ENCODE measurements at regions not wholly inside any gene's neighbourhood (a gene's known extent, or its start where the extent isn't known, plus 50 kb on each side); places are given as distances from the start of the nearest gene placed in this dataset.
"Not testable (repeated sequence)": the region's sequence is repeated elsewhere in the genome, so short reads cannot be mapped to it uniquely, and the experiment has no call there.

DNA sequence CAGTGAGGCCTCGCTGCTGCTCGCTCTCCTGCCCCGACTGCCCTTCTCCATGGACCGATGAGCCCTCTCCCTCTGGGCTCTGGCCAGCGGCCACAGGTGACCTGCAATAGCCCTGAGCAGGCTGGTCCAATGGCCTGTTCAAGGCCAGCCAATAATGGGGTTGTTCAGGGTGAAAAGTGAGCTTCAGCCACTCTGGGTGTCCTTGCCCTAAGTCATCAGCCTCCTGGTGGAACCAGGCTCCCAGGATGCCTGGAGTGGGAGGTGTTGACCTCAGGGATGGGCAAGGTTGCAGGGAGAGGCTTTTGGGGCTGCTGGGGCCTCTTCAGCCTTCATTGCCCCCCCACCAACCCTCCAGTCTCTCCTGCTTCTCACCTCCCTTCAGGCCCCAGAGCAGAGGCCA is 79.7 kb downstream of the RFLNA start:
- H3K4me3 ChIP-seq = no peak overlapping the region
- H3K9me3 ChIP-seq = no peaks in the 10 kb centered on the region
- H3K27ac ChIP-seq = no peak overlapping the region
- TF ChIP-seq, protein P1, sequence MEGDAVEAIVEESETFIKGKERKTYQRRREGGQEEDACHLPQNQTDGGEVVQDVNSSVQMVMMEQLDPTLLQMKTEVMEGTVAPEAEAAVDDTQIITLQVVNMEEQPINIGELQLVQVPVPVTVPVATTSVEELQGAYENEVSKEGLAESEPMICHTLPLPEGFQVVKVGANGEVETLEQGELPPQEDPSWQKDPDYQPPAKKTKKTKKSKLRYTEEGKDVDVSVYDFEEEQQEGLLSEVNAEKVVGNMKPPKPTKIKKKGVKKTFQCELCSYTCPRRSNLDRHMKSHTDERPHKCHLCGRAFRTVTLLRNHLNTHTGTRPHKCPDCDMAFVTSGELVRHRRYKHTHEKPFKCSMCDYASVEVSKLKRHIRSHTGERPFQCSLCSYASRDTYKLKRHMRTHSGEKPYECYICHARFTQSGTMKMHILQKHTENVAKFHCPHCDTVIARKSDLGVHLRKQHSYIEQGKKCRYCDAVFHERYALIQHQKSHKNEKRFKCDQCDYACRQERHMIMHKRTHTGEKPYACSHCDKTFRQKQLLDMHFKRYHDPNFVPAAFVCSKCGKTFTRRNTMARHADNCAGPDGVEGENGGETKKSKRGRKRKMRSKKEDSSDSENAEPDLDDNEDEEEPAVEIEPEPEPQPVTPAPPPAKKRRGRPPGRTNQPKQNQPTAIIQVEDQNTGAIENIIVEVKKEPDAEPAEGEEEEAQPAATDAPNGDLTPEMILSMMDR (IDR thresholded peaks at IDR 0.05) = no peak
- peaks cover 21% of the 10 kb centered on the region for H3K4me1 ChIP-seq
- no peaks in the 10 kb centered on the region for H3K27me3 ChIP-seq
- intact Hi-C loops (cut with DNase I) = no loop called here
- H3K36me3 ChIP-seq = peaks cover 77% of the 10 kb centered on the region
- DNase-seq (no peak), ATAC-seq (no peak)

DNA sequence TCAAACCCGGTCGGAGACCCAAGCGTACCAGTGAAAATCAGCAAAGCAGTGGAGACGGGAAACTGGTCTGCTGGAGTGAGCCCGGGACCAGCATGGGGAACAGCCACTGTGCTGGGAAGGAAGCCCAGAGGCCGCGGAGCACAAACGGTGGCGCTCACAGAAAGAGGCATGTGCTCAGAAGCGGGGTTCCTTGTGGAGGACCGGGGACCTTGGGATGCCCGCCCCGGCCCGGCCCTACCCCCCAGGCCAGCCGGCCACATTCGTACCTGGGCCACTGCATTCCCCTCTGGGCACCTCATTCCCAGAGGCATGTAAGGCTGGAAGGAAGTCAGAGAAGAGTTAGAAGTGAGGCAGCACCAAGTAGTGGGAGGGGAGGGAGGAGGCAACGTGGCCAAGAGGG is 79.3 kb downstream of the RFLNA start:
- DNase-seq (no peak), ATAC-seq (no peak)
- no peaks in the 10 kb centered on the region for H3K9me3 ChIP-seq
- no peak overlapping the region for H3K27ac ChIP-seq
- TF ChIP-seq, protein P1 (IDR thresholded peaks at IDR 0.05) = no peak
- intact Hi-C loops (cut with DNase I) = no loop called here
- H3K27me3 ChIP-seq = no peaks in the 10 kb centered on the region
- H3K36me3 ChIP-seq = peaks cover 73% of the 10 kb centered on the region
- no peak overlapping the region for H3K4me3 ChIP-seq
- peaks cover 20% of the 10 kb centered on the region for H3K4me1 ChIP-seq

DNA sequence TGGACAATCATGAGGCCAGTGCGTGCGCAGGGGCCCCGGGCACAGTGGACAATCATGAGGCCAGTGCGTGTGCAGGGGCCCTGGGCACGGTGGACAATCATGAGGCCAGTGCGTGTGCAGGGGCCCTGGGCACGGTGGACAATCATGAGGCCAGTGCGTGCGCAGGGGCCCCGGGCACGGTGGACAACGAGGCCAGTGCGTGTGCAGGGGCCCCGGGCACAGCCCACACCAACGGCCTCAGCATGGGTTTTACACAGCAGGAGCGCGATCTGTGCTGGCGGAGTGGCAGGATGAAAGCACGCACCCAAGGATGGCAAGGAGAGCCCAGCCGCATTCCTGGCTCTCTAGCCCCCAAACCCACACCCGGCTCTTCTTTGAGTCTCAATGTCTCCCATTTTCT is 78.8 kb downstream of the RFLNA start:
- intact Hi-C loops (cut with DNase I); H3K27me3 ChIP-seq; H3K9me3 ChIP-seq; H3K4me3 ChIP-seq; DNase-seq; ATAC-seq; H3K27ac ChIP-seq: not testable (repeated sequence)
- H3K36me3 ChIP-seq = peaks cover 69% of the 10 kb centered on the region
- peaks cover 20% of the 10 kb centered on the region for H3K4me1 ChIP-seq

DNA sequence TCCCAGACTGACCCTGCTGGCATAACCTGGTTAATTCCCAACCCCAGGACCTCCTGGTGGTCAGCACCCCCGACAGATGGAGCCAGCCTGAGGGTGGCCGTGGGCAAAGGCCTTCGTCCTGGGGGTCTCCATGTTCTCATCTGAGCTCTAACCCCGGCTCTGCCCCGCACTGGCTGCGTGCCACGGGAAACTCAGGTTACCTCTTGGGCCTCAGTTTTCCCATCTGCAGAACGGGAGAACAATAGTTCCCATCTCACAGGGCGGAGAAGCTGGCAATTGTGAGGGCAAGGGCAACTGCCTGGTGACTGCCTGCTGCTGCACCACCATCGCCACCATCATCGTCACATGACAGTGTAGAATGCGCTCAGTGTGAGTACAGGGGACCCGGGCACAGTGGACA is 77.9 kb downstream of the RFLNA start:
- no peak for ATAC-seq
- no peaks in the 10 kb centered on the region for H3K27me3 ChIP-seq
- H3K27ac ChIP-seq = no peak overlapping the region
- TF ChIP-seq, protein P1 (IDR thresholded peaks at IDR 0.05) = no peak
- intact Hi-C loops (cut with DNase I) = no loop called here
- DNase-seq = no peak
- peaks cover 60% of the 10 kb centered on the region for H3K36me3 ChIP-seq
- H3K4me1 ChIP-seq = peaks cover 28% of the 10 kb centered on the region
- H3K4me3 ChIP-seq = no peak overlapping the region
- no peaks in the 10 kb centered on the region for H3K9me3 ChIP-seq

DNA sequence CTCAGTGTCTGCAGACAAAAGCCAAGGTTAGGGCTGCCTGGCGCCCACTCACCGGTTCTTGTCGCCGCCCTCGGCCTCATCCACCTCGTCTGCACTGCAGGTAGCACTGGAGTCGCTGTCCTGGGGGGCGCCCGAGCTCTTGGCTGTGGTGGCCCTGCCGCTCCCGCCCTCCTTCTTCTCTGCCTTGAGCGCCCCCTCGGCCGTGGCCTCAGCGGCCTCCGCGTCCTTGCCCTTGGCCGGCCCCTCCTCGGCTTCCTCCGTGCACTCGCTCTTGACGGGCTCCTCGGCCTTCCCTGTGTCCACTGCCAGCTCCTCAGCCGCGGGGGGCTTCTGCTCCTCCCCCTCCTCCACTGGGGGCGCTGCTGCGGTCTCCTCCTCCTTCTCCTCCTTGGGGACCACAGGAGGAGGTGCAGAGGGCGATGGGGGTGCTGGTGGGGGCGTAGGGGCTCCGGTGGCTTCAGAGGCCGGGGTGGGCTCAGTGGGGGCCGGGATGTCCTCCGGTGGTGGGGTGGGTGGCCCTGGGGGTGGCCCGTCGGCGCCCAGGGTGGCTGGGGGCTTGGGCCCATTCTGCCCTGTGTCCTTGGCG is 77.2 kb downstream of the RFLNA start:
- DNase-seq (no peak), ATAC-seq (no peak)
- no peaks in the 10 kb centered on the region for H3K27me3 ChIP-seq
- H3K27ac ChIP-seq = no peak overlapping the region
- H3K9me3 ChIP-seq = no peaks in the 10 kb centered on the region
- TF ChIP-seq, protein P1 (IDR thresholded peaks at IDR 0.05) = no peak
- H3K4me3 ChIP-seq = no peak overlapping the region
- H3K4me1 ChIP-seq = peaks cover 36% of the 10 kb centered on the region
- intact Hi-C loops (cut with DNase I) = no loop called here
- peaks cover 58% of the 10 kb centered on the region for H3K36me3 ChIP-seq

DNA sequence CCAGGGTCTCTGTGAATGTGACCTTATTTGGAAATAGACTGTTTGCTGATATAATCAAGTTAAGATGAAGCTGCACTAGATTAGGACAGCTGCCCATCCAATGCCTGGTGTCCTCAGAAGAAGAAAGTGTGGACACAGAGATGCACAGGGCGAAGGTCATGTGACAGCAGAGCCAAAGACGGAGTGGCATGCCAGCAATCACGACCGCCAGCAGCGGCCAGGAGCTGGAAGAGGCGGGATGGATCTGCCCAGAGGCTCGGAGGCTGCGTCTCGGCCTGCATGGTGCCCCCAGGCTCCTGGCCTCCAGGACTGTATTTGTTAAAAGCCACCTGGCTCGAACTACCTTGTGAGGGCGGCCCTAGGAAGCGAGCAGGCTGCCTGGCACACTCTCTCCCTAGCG is 76.5 kb downstream of the RFLNA start:
- ATAC-seq = no peak
- no peaks in the 10 kb centered on the region for H3K27me3 ChIP-seq
- peaks cover 58% of the 10 kb centered on the region for H3K36me3 ChIP-seq

More for the DNA sequence above, 76.5 kb downstream of the RFLNA start:
- H3K4me1 ChIP-seq = peaks cover 37% of the 10 kb centered on the region
- DNase-seq = no peak
- no peak overlapping the region for H3K27ac ChIP-seq
- no peak overlapping the region for H3K4me3 ChIP-seq
- H3K9me3 ChIP-seq = no peaks in the 10 kb centered on the region
- intact Hi-C loops (cut with DNase I) = no loop called here
- TF ChIP-seq, protein P1 (IDR thresholded peaks at IDR 0.05) = no peak
